ENCODE measurements at regions not wholly inside any gene's neighbourhood (a gene's known extent, or its start where the extent isn't known, plus 50 kb on each side); places are given as distances from the start of the nearest gene placed in this dataset.

- TF ChIP-seq GATA2 (IDR thresholded peaks at IDR 0.05; ENCODE audit: low read depth, low read length) (no peak), GATA3 (IDR thresholded peaks at IDR 0.05; ENCODE audit: low read depth, low read length) (no peak)
These were observed 386.6 kb downstream of the MATN1 start for GRCh38 chr1:30336550-30337323.

Data from SH-SY5Y (cell line).